Lower leg skin (tissue), 3 donors: ENCODE measurements at regions not wholly inside any gene's neighbourhood (a gene's known extent, or its start where the extent isn't known, plus 50 kb on each side); places are given as distances from the start of the nearest gene placed in this dataset.
"Not testable (repeated sequence)": the region's sequence is repeated elsewhere in the genome, so short reads cannot be mapped to it uniquely, and the experiment has no call there.

Source experiments
- POLR2A ChIP-seq, 2 donors: fragments of 450-650 bp; IDR thresholded peaks; one replicate each; pipeline ENCODE4 v1.6.1; 2016 to 2017; ENCODE audit warnings: antibody characterized with exemption in 2 of 2, mild to moderate bottlenecking in 1 of 2, moderate library complexity in 1 of 2
- TF ChIP-seq, protein P1 (sequence below), 3 donors: fragments of 450-650 bp; IDR thresholded peaks; one replicate each; pipeline ENCODE4 v1.5.1; 2016; ENCODE audit warnings: antibody characterized with exemption in 3 of 3, mild to moderate bottlenecking in 3 of 3, moderate library complexity in 2 of 3

GRCh38 chr1:79138227-79138626, 131.7 kb upstream of the ADGRL4 start:
- TF ChIP-seq, protein P1, sequence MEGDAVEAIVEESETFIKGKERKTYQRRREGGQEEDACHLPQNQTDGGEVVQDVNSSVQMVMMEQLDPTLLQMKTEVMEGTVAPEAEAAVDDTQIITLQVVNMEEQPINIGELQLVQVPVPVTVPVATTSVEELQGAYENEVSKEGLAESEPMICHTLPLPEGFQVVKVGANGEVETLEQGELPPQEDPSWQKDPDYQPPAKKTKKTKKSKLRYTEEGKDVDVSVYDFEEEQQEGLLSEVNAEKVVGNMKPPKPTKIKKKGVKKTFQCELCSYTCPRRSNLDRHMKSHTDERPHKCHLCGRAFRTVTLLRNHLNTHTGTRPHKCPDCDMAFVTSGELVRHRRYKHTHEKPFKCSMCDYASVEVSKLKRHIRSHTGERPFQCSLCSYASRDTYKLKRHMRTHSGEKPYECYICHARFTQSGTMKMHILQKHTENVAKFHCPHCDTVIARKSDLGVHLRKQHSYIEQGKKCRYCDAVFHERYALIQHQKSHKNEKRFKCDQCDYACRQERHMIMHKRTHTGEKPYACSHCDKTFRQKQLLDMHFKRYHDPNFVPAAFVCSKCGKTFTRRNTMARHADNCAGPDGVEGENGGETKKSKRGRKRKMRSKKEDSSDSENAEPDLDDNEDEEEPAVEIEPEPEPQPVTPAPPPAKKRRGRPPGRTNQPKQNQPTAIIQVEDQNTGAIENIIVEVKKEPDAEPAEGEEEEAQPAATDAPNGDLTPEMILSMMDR (IDR thresholded peaks at IDR 0.05), result not testable (repeated sequence)
- not testable (repeated sequence) for TF ChIP-seq POLR2A (IDR thresholded peaks at IDR 0.05)
